B cell (primary cell): ENCODE measurements at regions not wholly inside any gene's neighbourhood (a gene's known extent, or its start where the extent isn't known, plus 50 kb on each side); places are given as distances from the start of the nearest gene placed in this dataset.

Experiments used
- ATAC-seq: fragments of 200-7000 bp; cut with Tn5 transposase; one replicate; pipeline ENCODE4 v1.10.0; 2021; ENCODE audit warnings: low read depth, mild to moderate bottlenecking, moderate number of reproducible peaks, moderate library complexity
- CTCF ChIA-PET: fragments of 350-600 bp; sonication (Branson Sonifier 250); formaldehyde crosslinking; loops from one replicate; lab custom pipeline; 2021; ENCODE audit warnings: antibody characterized with exemption, inconsistent platforms; lab: Charles Lee
- POLR2A ChIA-PET: fragments of 350-600 bp; sonication (Branson Sonifier 250); formaldehyde crosslinking; loops from one replicate; lab custom pipeline; 2021; ENCODE audit warnings: antibody characterized with exemption; lab: Charles Lee
- DNase-seq: peaks from one replicate; pipeline ENCODE4 v3.0.0; 2013
- H2AFZ ChIP-seq: 2 replicates; pipeline ENCODE4 v1.6.1; 2012; ENCODE audit warnings: mild to moderate bottlenecking, low read depth, low read length; ENCODE audit not compliant: insufficient read depth, poor library complexity, severe bottlenecking
- H3K27ac ChIP-seq, 2 donors: 1 replicate in 1 of 2; 2 replicates in 1 of 2; pipeline ENCODE4 v1.5.1; 2012 to 2013; ENCODE audit warnings: low read length in 2 of 2, mild to moderate bottlenecking in 2 of 2, moderate library complexity in 1 of 2
- H3K27me3 ChIP-seq, 4 experiments: fragments of 200-600 bp in 1 of 4; sonication (generic) in 1 of 4; replicated peaks in 1 of 4; 1 replicate in 2 of 4; 2 replicates in 2 of 4; pipeline versions ENCODE4 v1.6.1 to v1.7.0; 2013 to 2016; ENCODE audit warnings: low read length in 3 of 4, mild to moderate bottlenecking in 2 of 4, mixed read lengths in 1 of 4, moderate library complexity in 1 of 4; ENCODE audit not compliant: insufficient read depth in 4 of 4, control insufficient read depth in 3 of 4; ENCODE audit errors: control extremely low read depth in 1 of 4
- H3K36me3 ChIP-seq, 2 experiments: replicated peaks in 1 of 2; 1 replicate in 1 of 2; 2 replicates in 1 of 2; pipeline versions ENCODE4 v1.6.1 to v1.7.1; 2013; ENCODE audit warnings: low read length in 1 of 2; ENCODE audit not compliant: insufficient read depth in 2 of 2, control insufficient read depth in 1 of 2; ENCODE audit errors: control extremely low read depth in 1 of 2, extremely low read depth in 1 of 2
- H3K4me1 ChIP-seq, 2 donors: fragments of 200-600 bp in 1 of 2; sonication (generic) in 1 of 2; 1 replicate in 1 of 2; 2 replicates in 1 of 2; pipeline versions ENCODE4 v1.5.1 to v1.6.1; 2013 to 2017; ENCODE audit warnings: low read length in 2 of 2; ENCODE audit not compliant: control insufficient read depth in 2 of 2, insufficient read depth in 2 of 2
- H3K4me2 ChIP-seq: replicated peaks from 2 replicates; pipeline ENCODE3; 2012; ENCODE audit warnings: mild to moderate bottlenecking, low read depth, low read length; ENCODE audit not compliant: poor library complexity, severe bottlenecking
- H3K4me3 ChIP-seq, 5 experiments: fragments of 200-600 bp in 1 of 5; sonication (generic) in 1 of 5; 1 replicate in 3 of 5; 2 replicates in 2 of 5; pipeline versions ENCODE4 v1.5.1 to v1.7.0; 2011 to 2016; ENCODE audit warnings: low read length in 4 of 5, mild to moderate bottlenecking in 4 of 5, low read depth in 2 of 5, control low read depth in 1 of 5, moderate library complexity in 1 of 5; ENCODE audit not compliant: insufficient read depth in 1 of 5; ENCODE audit errors: control extremely low read depth in 1 of 5, extremely low read depth in 1 of 5
- H3K79me2 ChIP-seq: fragments of 200-600 bp; sonication (generic); one replicate; pipeline ENCODE4 v1.6.0; 2016; ENCODE audit warnings: low read length; ENCODE audit not compliant: control insufficient read depth, insufficient read depth
- H3K9ac ChIP-seq: fragments of 200-600 bp; sonication (generic); 2 replicates; pipeline ENCODE4 v1.6.1; 2017; ENCODE audit warnings: mild to moderate bottlenecking, low read length, moderate library complexity
- H3K9me3 ChIP-seq, 3 donors: one replicate each; pipeline versions ENCODE4 v1.6.1 to v1.7.1; 2013; ENCODE audit warnings: low read length in 2 of 3; ENCODE audit not compliant: control insufficient read depth in 2 of 3, insufficient read depth in 1 of 3; ENCODE audit errors: control extremely low read depth in 1 of 3
- H4K20me1 ChIP-seq: 2 replicates; pipeline ENCODE4 v1.6.0; 2012; ENCODE audit warnings: mild to moderate bottlenecking, low read length; ENCODE audit not compliant: insufficient read depth, control insufficient read depth, poor library complexity, severe bottlenecking
- H3K27ac Mint-ChIP-seq: one replicate; pipeline ENCODE4 v1.8.0; 2021; ENCODE audit warnings: mixed read lengths
- H3K27me3 Mint-ChIP-seq: one replicate; pipeline ENCODE4 v1.8.0; 2021; ENCODE audit warnings: mixed read lengths
- H3K4me1 Mint-ChIP-seq: one replicate; pipeline ENCODE4 v1.8.0; 2021; ENCODE audit warnings: mixed read lengths
- H3K4me3 Mint-ChIP-seq: one replicate; pipeline ENCODE4 v1.8.0; 2021; ENCODE audit warnings: mixed read lengths
- H3K9me3 Mint-ChIP-seq: one replicate; pipeline ENCODE4 v1.8.0; 2022; ENCODE audit warnings: mixed read lengths; ENCODE audit not compliant: insufficient read depth
- EZH2 ChIP-seq: IDR thresholded peaks from 2 replicates; pipeline ENCODE4 v1.6.1; 2012; ENCODE audit warnings: borderline replicate concordance, low read depth, mild to moderate bottlenecking, moderate library complexity, low read length; ENCODE audit not compliant: insufficient read depth, poor library complexity, severe bottlenecking
- WGBS: methylation state at CpG from one replicate; pipeline ENCODE4 v1.1.5; 2013; ENCODE audit warnings: missing lambda C conversion rate; ENCODE audit not compliant: insufficient coverage; 5-methylcytosine and 5-hydroxymethylcytosine counted together
- intact Hi-C: fragments of 100-400 bp; cut with micrococcal nuclease; formaldehyde crosslinking; loops from one replicate; pipeline ENCODE4 v1.10.0; 2022
- TF ChIP-seq, protein P1 (sequence below): fragments of 200-600 bp; IDR thresholded peaks from one replicate; pipeline ENCODE4 v1.8.0; 2022; ENCODE audit warnings: antibody characterized with exemption, mild to moderate bottlenecking

DNA sequence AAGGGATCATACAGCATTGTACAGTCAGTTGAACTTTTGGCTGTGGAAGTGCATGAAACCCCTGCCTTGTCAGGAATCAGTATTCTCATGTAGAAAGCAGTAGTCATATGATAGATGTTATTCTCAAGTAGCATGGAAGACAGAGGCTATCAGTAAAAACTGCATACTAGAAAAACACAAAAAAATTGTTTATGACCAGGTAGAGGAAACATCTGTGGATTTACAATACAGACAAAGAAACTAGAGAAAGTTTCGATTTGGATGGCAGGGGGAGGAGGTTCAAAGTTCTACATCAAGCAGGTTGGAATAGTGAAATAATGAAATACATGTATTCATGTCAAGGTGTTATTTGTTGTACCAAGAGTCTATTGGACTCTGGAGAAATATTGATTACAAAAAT lies 212.3 kb upstream of the DDI1 start:
- H3K27me3 ChIP-seq, result no peaks in the 10 kb centered on the region
- no peaks in the 10 kb centered on the region for H3K9me3 ChIP-seq
- ChIA-PET CTCF (no interaction called here), POLR2A (no interaction called here)
- no peak overlapping the region for H3K27ac ChIP-seq
- H3K79me2 ChIP-seq, result no peaks in the 10 kb centered on the region
- H4K20me1 ChIP-seq, result no peaks in the 10 kb centered on the region
- Mint-ChIP-seq H3K4me3 (no peak overlapping the region), H3K27ac (no peak overlapping the region), H3K9me3 (no peaks in the 10 kb centered on the region), H3K4me1 (no peaks in the 10 kb centered on the region), H3K27me3 (peaks cover 22% of the 10 kb centered on the region)
- H3K9ac ChIP-seq, result no peak overlapping the region
- H2AFZ ChIP-seq, result no peak overlapping the region
- intact Hi-C loops, result no loop called here
- H3K4me2 ChIP-seq, result no peak overlapping the region
- no peak for ATAC-seq
- DNase-seq, result no peak
- TF ChIP-seq, protein P1, sequence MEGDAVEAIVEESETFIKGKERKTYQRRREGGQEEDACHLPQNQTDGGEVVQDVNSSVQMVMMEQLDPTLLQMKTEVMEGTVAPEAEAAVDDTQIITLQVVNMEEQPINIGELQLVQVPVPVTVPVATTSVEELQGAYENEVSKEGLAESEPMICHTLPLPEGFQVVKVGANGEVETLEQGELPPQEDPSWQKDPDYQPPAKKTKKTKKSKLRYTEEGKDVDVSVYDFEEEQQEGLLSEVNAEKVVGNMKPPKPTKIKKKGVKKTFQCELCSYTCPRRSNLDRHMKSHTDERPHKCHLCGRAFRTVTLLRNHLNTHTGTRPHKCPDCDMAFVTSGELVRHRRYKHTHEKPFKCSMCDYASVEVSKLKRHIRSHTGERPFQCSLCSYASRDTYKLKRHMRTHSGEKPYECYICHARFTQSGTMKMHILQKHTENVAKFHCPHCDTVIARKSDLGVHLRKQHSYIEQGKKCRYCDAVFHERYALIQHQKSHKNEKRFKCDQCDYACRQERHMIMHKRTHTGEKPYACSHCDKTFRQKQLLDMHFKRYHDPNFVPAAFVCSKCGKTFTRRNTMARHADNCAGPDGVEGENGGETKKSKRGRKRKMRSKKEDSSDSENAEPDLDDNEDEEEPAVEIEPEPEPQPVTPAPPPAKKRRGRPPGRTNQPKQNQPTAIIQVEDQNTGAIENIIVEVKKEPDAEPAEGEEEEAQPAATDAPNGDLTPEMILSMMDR, result no peak
- no peak for TF ChIP-seq EZH2
- no peaks in the 10 kb centered on the region for H3K36me3 ChIP-seq
- WGBS, result no CpG with 5 or more reads among the region's 1 CpG
- H3K4me1 ChIP-seq, result no peaks in the 10 kb centered on the region
- H3K4me3 ChIP-seq, result no peak overlapping the region

DNA sequence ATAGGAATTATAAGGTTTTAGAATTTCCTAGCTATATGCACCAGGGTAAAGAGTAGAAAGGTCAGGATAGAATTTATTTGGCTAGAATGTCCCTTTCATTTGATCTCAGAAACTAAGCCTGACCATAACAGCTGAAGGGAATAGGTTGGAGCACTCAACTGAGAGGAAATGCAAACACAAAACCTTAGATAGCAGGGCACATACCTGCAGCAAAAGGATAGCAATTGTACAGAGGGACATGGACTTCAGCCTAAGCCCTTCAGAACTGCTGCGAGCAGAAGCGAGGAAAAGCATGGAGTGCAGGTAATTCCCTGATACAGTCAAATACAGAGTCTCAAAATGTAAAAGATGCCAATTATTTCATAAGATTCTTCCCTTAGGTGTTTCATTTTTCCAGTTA lies 211.0 kb upstream of the DDI1 start:
- H3K4me1 Mint-ChIP-seq, result no peaks in the 10 kb centered on the region
- intact Hi-C loops, result no loop called here
- CTCF ChIA-PET, result no interaction called here

More for the DNA sequence above, 211.0 kb upstream of the DDI1 start:
- Mint-ChIP-seq H3K9me3 (peaks cover 4% of the 10 kb centered on the region), H3K27me3 (peaks cover 19% of the 10 kb centered on the region), H3K27ac (no peak overlapping the region), H3K4me3 (no peak overlapping the region)
- no peaks in the 10 kb centered on the region for H3K36me3 ChIP-seq
- H3K9me3 ChIP-seq, result peaks cover 0 to 6% (median 6%) of the 10 kb centered on the region in 3 donors
- no peak overlapping the region for H3K9ac ChIP-seq
- no peak for DNase-seq
- H3K4me1 ChIP-seq, result no peaks in the 10 kb centered on the region
- no peak for ATAC-seq
- POLR2A ChIA-PET, result no interaction called here
- no peak overlapping the region for H2AFZ ChIP-seq
- no peaks in the 10 kb centered on the region for H3K27me3 ChIP-seq
- no peaks in the 10 kb centered on the region for H3K79me2 ChIP-seq
- H4K20me1 ChIP-seq, result no peaks in the 10 kb centered on the region
- H3K4me2 ChIP-seq, result no peak overlapping the region
- TF ChIP-seq, protein P1, result no peak
- TF ChIP-seq EZH2, result no peak
- H3K27ac ChIP-seq, result no peak overlapping the region
- H3K4me3 ChIP-seq, result no peak overlapping the region
- no CpG with 5 or more reads among the region's 2 CpGs for WGBS
